ENCODE measurements at regions not wholly inside any gene's neighbourhood (a gene's known extent, or its start where the extent isn't known, plus 50 kb on each side); places are given as distances from the start of the nearest gene placed in this dataset.
A peak's percentile ranks its signal among the peaks of the same experiment; 100 is the strongest.

GRCh38 chr21:36628761-36629460 is 70.0 kb upstream of the SIM2 start:
- DNase-seq (ENCODE audit: low spot score), result no peak

GRCh38 chr21:36630485-36631206 is 68.3 kb upstream of the SIM2 start:
- DNase-seq (ENCODE audit: low spot score), result peak; percentile 58

DNA sequence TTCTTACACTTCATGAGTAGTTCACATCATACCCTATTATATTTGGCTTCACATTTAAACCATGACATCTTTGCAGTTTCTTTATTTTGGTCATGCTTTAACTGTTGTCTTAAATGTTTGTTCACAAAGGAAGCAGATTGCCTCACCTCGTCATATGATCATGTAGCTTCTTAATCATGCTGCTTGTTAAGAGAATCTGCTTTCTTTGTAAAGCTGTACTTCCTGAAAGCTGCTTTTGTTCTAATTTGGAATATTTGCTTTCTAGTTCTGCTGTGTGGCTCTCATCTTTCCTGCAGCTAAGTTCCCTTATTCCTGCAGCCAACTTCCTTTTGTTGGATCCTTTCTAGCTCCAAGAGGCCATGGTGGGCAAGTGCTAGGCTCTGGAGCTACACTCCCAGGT is 62.9 kb upstream of the SIM2 start:
- DNase-seq (ENCODE audit: low spot score), result no peak

- no peak for DNase-seq (ENCODE audit: low spot score)
Observed at GRCh38 chr21:36636439-36636838, 62.5 kb upstream of the SIM2 start.

- DNase-seq (ENCODE audit: low spot score), result no peak
Observed at GRCh38 chr21:36639769-36640168, 59.1 kb upstream of the SIM2 start.

- no peak for DNase-seq (ENCODE audit: low spot score)
Observed at GRCh38 chr21:36640174-36640720, 58.7 kb upstream of the SIM2 start.

- no peak for DNase-seq (ENCODE audit: low spot score)
Observed at GRCh38 chr21:36640721-36641244, 58.1 kb upstream of the SIM2 start.

- DNase-seq (ENCODE audit: low spot score), result no peak
Observed at GRCh38 chr21:36641346-36641745, 57.6 kb upstream of the SIM2 start.

DNA sequence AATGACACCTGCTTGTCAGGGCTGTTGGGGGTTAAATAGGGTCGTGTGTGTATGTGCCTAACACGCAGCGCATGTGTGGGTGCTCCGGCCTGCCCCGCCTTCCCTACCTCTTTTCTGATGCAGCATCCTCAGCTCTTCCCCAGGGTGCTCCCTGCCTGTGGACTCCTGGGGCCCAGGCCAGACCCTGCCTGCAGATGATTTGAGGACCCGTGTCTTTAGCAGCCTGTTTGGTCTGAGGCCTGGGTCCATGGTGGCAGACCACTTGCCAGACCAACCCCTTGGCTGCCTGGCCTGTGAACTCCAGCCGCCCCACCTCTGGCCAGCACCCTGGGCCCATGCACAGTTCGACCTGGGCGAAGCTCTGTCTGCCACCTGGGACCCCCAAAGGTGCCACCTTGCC is 57.0 kb upstream of the SIM2 start:
- no peak for DNase-seq (ENCODE audit: low spot score)

DNA sequence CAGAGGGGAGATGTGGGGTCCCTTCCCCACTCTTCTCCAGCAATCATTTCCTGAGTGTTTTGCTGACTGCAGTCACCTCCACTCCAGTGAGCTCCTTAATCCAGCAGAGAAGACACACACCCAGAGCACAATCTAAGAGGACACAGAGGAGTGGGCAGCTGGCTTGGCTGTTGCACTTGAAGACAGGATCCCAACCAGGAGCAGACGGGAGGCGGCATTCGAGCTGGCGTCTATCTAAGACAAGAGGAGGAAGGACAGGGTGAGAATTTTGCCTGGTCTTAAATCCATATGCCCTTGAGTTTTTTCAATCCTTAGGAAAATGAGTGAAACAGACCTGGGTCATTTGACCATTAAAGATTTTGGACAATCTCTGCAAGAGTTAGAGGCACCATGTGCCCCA is 56.1 kb upstream of the SIM2 start:
- no peak for DNase-seq (ENCODE audit: low spot score)

GRCh38 chr21:36643374-36644250 is 55.3 kb upstream of the SIM2 start:
- DNase-seq (ENCODE audit: low spot score), result no peak

DNA sequence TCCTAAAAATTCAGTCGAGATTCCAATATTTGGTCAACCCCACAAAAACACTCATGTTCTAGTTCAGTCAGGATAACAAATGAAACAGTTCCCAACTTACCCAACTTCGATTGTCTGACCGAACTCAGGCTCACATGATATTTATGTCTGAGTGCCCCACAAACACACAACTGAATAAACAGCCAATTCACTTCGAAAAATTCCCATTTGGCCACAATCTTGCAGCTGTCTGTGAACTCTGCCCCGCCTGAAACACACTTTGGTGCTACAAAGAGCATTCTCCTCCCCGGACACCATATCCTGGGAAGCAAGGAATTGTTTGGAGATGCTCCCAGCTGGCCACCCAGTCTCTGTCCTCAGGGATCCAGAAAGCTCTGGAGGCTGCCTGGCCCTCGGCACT is 52.9 kb upstream of the SIM2 start:
- DNase-seq (ENCODE audit: low spot score), result no peak

DNA sequence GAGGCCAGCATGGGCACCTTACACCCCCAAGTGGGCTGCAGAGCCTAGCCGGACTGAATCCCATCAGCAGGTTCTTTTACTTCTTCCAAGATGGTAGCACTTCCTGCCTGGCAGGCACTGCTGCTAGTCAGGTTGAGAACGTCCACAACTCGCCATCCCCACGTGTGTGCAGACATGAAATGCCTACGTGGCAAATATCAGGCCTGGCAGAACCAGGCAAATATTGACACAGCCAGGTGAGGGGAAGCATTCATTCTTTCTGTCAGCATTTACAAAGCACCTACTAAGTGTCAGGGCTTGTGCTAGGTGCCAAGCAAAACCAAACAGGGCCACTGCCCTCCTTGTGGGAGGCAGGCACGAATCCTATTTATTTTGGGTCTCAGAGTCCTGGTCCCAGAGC is 52.3 kb upstream of the SIM2 start:
- no peak for DNase-seq (ENCODE audit: low spot score)

DNA sequence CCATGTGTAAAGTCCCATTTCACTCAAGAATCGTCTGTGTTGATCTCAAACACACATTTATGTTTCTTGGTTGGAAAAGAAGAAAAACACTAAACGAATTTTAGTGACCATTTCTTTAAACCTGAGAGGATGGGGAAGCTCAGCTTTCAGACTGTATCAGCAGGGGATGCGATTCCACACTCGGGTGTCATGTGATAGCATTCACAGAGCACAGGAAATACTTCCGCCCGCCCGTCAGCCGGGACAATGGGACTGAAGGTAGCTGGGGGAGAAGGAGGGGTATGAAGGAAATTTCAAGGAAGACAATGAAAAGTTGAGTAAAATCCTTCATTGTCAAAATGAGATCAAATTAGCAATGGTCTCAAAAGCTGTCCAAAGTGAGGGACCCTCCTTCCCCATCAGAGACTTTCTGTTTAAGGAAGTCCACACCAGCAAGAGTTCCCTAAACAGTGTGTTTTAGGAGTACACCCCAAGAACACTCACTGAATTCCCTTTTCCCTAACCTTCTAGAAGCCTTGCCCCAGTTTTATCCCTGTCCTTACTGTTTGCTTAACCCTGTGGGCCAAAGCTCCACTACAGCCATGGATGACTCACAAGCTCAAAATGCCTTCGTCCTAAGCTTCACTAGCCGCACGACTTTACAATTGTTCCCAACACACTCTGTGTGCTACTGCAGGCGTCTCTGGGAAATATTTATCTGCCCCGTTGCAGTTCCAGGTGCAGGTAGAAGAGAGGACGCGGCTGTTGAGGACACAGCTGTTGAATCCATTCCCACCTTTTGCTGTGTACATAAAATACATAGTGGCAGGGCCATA is 51.4 kb upstream of the SIM2 start:
- no peak for DNase-seq (ENCODE audit: low spot score)
